ENCODE measurements at regions not wholly inside any gene's neighbourhood (a gene's known extent, or its start where the extent isn't known, plus 50 kb on each side); places are given as distances from the start of the nearest gene placed in this dataset.

DNA sequence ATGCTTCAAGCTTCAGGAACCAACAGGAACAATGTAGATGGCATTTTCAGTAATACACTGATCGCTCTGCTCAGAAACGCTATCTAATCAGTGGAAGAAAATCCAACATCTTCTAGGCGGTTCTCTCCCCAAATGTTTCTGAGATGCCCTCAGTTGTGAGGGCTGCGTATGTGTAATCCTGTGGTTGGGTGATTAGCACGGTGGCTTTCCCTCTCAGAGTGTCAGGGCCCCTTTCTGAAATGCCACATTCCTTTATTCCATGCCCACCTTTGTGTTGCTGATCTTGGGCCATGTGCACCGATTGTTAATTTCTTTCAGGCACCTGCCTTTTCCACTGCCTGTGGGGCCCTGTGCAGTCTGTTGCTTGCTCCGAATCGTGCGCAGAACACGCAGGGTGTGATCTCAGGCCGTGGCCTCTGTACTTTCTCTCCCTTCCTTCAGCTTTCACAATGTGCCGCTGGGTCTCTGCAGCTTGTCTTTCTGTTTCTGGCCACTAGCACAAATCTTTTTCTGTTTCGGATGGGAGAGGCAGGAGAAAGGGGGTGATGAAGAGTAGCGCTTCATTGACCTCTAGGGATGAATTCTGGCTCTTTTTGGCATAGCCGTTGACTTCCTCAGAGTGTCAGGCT, 324.0 kb downstream of the PARP8 start:
- no CpG with 5 or more reads among the region's 15 CpGs for WGBS (ENCODE audit: insufficient coverage, low lambda C conversion rate)
- no peak for DNase-seq
- Histone ChIP-seq H3K4me3 (ENCODE audit: low read length) (no peak overlapping the region), H3K27ac (ENCODE audit: low read length) (no peak overlapping the region), H3K27me3 (ENCODE audit: control insufficient read depth, insufficient read depth, low read length) (no peaks in the 10 kb centered on the region), H3K9me3 (ENCODE audit: control insufficient read depth, low read depth, low read length) (no peaks in the 10 kb centered on the region), H3K4me1 (ENCODE audit: control insufficient read depth, insufficient read depth, low read length) (peaks cover 3% of the 10 kb centered on the region), H3K36me3 (ENCODE audit: control insufficient read depth, insufficient read depth, low read length) (no peaks in the 10 kb centered on the region)

DNA sequence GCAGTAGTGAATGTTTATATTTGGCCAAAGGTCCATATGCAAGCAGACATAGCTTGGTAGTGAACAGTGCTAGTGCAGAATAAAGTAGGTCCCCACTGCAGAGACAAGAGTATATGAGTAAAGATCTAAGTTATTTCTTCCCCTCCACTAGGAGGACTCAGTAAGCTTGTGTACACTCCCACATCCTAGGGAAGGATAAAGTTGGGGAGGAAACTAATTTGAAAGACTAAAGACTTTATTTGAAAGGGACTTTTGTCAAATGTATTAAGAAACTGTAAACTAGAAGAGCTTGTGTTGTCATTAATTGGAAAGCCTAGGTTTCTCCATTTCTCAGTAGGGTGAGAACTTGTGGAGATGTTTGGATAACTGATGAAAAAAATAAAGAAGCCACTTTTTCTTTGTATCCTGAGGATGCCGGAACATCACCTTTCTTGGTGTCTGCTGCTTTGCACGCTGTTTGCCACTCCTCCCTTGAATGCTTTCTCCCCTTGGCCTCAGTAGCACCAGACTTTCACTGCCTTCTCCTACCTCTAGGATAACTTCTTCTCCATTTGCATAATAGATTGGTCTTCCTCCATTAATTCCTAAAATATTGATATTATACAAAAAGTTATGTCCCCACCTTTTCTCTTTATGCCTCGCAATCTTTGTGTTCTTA, 329.0 kb downstream of the PARP8 start:
- no peaks in the 10 kb centered on the region for H3K4me1 ChIP-seq (ENCODE audit: control insufficient read depth, insufficient read depth, low read length)
- no peaks in the 10 kb centered on the region for H3K27me3 ChIP-seq (ENCODE audit: control insufficient read depth, insufficient read depth, low read length)
- no peak overlapping the region for H3K4me3 ChIP-seq (ENCODE audit: low read length)
- no peak for DNase-seq
- WGBS (ENCODE audit: insufficient coverage, low lambda C conversion rate) = no CpG with 5 or more reads among the region's 3 CpGs
- H3K36me3 ChIP-seq (ENCODE audit: control insufficient read depth, insufficient read depth, low read length) = no peaks in the 10 kb centered on the region
- H3K9me3 ChIP-seq (ENCODE audit: control insufficient read depth, low read depth, low read length) = no peaks in the 10 kb centered on the region
- no peak overlapping the region for H3K27ac ChIP-seq (ENCODE audit: low read length)

DNA sequence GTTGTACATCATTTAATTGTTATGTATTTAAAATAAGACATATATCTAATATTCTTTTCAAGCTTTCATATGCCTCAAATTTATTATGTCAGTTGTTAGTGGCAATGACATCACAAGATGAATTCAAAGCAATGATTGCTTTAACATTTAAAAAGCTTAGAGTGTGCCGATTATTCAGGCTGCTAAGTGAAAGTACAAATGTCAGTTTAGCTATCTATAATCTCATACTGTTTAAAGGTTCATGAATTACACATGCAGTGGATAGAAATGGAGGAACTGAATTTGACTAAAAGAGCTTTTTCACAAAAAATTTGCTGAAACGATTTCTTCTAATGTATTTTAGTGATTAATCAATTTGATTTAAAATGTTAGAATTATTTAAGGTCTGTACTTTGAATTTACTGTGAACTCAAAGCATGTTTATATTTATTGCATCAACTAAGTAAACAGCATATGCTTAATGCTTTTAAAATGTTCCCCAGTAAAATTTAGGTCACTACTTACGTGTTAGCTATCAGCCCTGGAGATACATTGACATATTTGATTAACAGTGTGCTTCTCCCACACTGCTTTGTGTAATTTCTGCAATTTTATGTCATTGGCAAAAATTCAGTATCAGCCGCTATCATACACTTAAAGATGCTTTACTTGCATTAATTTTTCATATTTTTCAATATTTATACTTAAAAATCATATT, 334.9 kb downstream of the PARP8 start:
- Histone ChIP-seq H3K9me3 (ENCODE audit: control insufficient read depth, low read depth, low read length) (no peaks in the 10 kb centered on the region), H3K4me3 (ENCODE audit: low read length) (no peak overlapping the region), H3K27me3 (ENCODE audit: control insufficient read depth, insufficient read depth, low read length) (no peaks in the 10 kb centered on the region), H3K36me3 (ENCODE audit: control insufficient read depth, insufficient read depth, low read length) (no peaks in the 10 kb centered on the region), H3K4me1 (ENCODE audit: control insufficient read depth, insufficient read depth, low read length) (no peaks in the 10 kb centered on the region), H3K27ac (ENCODE audit: low read length) (no peak overlapping the region)
- WGBS (ENCODE audit: insufficient coverage, low lambda C conversion rate) = 74% methylated on average over 4 of the region's 4 CpGs
- DNase-seq = no peak

DNA sequence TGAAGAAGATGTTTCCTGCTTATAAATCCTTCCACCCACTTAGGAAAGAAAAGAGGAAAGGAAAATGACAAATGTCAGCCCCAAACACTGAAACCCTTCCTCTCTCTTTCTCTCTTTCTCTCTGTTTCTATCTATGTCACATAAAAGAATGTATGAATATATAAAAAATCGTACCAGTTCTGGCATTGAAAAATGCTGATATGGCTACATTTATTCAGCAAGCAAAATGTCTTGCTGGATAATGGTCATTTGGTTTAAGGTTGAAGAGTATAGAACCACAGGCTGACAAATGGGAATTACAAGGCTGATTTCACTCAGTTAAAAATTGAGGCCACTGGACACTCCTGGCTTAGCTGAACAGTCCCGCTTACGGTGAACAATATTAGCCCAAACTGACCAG, 335.9 kb downstream of the PARP8 start:
- H3K4me3 ChIP-seq (ENCODE audit: low read length) = no peak overlapping the region
- H3K4me1 ChIP-seq (ENCODE audit: control insufficient read depth, insufficient read depth, low read length) = no peaks in the 10 kb centered on the region
- H3K27me3 ChIP-seq (ENCODE audit: control insufficient read depth, insufficient read depth, low read length) = no peaks in the 10 kb centered on the region
- no peaks in the 10 kb centered on the region for H3K9me3 ChIP-seq (ENCODE audit: control insufficient read depth, low read depth, low read length)
- DNase-seq = no peak
- no peak overlapping the region for H3K27ac ChIP-seq (ENCODE audit: low read length)
- H3K36me3 ChIP-seq (ENCODE audit: control insufficient read depth, insufficient read depth, low read length) = no peaks in the 10 kb centered on the region
- 100% methylated on average over 1 of the region's 3 CpGs for WGBS (ENCODE audit: insufficient coverage, low lambda C conversion rate)

DNA sequence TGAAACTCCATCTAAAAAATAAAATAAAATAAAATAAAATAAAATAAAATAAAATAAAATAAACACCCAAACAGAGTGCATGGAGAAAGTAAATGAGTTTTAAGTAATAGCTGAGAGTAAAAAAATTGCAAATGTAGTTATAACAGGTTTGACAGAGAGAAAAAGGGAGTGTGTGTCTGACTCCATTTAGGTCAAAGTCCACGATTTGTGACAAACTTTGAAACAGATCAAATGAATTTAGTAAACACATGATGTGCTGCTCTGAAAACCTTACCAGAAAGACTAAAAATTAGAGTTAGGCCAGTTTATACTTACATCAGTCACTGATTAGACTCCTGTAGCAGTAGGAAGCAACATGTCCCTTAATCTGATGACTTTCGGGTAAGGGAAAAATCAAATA, 346.6 kb downstream of the PARP8 start:
- no peaks in the 10 kb centered on the region for H3K36me3 ChIP-seq (ENCODE audit: control insufficient read depth, insufficient read depth, low read length)
- no CpG with 5 or more reads among the region's 2 CpGs for WGBS (ENCODE audit: insufficient coverage, low lambda C conversion rate)
- DNase-seq = no peak
- no peaks in the 10 kb centered on the region for H3K4me1 ChIP-seq (ENCODE audit: control insufficient read depth, insufficient read depth, low read length)
- H3K9me3 ChIP-seq (ENCODE audit: control insufficient read depth, low read depth, low read length) = no peaks in the 10 kb centered on the region
- H3K27ac ChIP-seq (ENCODE audit: low read length) = no peak overlapping the region
- H3K27me3 ChIP-seq (ENCODE audit: control insufficient read depth, insufficient read depth, low read length) = no peaks in the 10 kb centered on the region
- H3K4me3 ChIP-seq (ENCODE audit: low read length) = no peak overlapping the region

DNA sequence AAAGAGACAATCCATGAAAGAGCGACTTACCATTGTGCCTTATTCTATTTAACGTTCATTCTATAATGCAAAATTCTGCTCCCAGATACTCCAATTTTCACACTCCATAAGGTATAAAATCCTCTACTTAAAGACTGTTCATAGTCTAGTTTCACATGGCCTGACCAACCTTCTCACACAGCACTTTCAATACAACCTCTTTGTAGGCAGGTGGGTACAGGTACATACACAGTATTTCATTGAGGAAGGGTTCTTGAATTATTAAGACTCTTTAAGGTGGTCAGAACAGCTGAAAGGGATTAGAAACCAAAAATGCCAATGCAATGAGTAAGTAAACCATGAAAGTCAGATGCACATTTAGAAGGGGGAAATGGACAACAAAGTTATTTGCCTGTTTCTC, 352.0 kb downstream of the PARP8 start:
- Histone ChIP-seq H3K4me1 (ENCODE audit: control insufficient read depth, insufficient read depth, low read length) (no peaks in the 10 kb centered on the region), H3K36me3 (ENCODE audit: control insufficient read depth, insufficient read depth, low read length) (no peaks in the 10 kb centered on the region), H3K27ac (ENCODE audit: low read length) (no peak overlapping the region), H3K9me3 (ENCODE audit: control insufficient read depth, low read depth, low read length) (no peaks in the 10 kb centered on the region), H3K27me3 (ENCODE audit: control insufficient read depth, insufficient read depth, low read length) (no peaks in the 10 kb centered on the region), H3K4me3 (ENCODE audit: low read length) (no peak overlapping the region)
- WGBS (ENCODE audit: insufficient coverage, low lambda C conversion rate) = no CpG with 5 or more reads among the region's 2 CpGs
- no peak for DNase-seq

DNA sequence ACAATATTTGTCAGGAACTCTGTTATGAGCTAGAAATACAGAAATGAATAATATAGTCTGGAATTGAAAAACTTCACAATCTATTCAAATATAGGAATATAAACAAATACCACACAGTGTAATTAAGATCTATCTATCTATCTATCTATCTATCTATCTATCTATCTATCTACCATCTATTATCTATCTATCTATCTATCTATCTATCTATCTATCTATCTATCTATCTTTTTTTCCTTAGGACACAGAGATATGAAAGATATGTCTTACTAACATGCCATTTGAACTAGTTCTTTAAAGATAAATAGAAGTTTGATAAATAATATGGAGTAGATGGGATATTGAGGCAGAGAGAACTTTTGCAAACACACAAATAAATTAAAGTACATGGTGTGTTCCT, 357.8 kb downstream of the PARP8 start:
- Histone ChIP-seq H3K36me3 (ENCODE audit: control insufficient read depth, insufficient read depth, low read length) (no peaks in the 10 kb centered on the region), H3K27ac (ENCODE audit: low read length) (no peak overlapping the region), H3K9me3 (ENCODE audit: control insufficient read depth, low read depth, low read length) (no peaks in the 10 kb centered on the region), H3K27me3 (ENCODE audit: control insufficient read depth, insufficient read depth, low read length) (no peaks in the 10 kb centered on the region), H3K4me1 (ENCODE audit: control insufficient read depth, insufficient read depth, low read length) (no peaks in the 10 kb centered on the region), H3K4me3 (ENCODE audit: low read length) (no peak overlapping the region)
- DNase-seq = no peak

DNA sequence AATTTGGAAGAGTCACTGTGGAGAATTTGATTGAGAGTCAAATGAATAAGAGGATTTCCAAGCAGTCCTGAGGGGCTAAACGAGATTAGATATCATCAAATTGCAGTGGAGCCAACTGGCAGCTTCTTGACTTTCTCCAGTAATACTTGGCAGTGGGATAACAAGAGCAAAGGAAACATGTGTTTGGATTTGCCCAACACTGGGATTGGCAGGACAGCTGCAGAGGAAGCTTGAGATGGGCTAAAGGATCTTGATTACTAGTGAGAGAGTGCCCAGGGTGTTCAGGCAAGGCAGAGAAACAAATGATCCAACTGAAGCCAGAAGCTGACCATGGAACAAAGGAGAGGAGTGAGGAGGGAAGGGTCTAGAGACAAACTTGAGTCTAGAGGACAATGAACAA, 356.0 kb upstream of the ISL1 start:
- Histone ChIP-seq H3K27me3 (ENCODE audit: control insufficient read depth, insufficient read depth, low read length) (no peaks in the 10 kb centered on the region), H3K4me3 (ENCODE audit: low read length) (no peak overlapping the region), H3K36me3 (ENCODE audit: control insufficient read depth, insufficient read depth, low read length) (no peaks in the 10 kb centered on the region), H3K4me1 (ENCODE audit: control insufficient read depth, insufficient read depth, low read length) (no peaks in the 10 kb centered on the region), H3K9me3 (ENCODE audit: control insufficient read depth, low read depth, low read length) (no peaks in the 10 kb centered on the region), H3K27ac (ENCODE audit: low read length) (no peak overlapping the region)
- WGBS (ENCODE audit: insufficient coverage, low lambda C conversion rate) = no CpG with 5 or more reads among the region's 1 CpG
- no peak for DNase-seq

DNA sequence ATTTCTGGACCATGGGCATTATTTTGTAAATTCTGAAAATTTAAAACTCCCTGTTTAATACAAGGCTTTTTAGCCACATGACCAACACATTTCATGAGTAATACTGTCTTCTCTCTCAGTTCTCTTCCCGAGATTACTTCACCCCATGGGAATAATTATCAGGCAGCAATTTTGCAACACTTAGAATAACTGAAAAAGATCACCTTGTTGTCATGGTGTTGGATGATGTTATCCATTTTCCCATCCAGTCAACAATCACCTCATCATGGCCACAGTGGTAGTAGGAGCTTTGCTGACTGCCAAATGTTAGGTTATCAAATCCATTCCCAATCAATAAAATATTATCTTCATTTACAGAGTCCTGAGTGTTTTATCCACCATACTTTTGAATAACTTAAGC, 354.9 kb upstream of the ISL1 start:
- H3K4me3 ChIP-seq (ENCODE audit: low read length) = no peak overlapping the region
- H3K27ac ChIP-seq (ENCODE audit: low read length) = no peak overlapping the region
- no peak for DNase-seq
- no peaks in the 10 kb centered on the region for H3K27me3 ChIP-seq (ENCODE audit: control insufficient read depth, insufficient read depth, low read length)
- WGBS (ENCODE audit: insufficient coverage, low lambda C conversion rate) = no CpG with 5 or more reads among the region's 1 CpG
- H3K4me1 ChIP-seq (ENCODE audit: control insufficient read depth, insufficient read depth, low read length) = no peaks in the 10 kb centered on the region
- H3K36me3 ChIP-seq (ENCODE audit: control insufficient read depth, insufficient read depth, low read length) = no peaks in the 10 kb centered on the region
- no peaks in the 10 kb centered on the region for H3K9me3 ChIP-seq (ENCODE audit: control insufficient read depth, low read depth, low read length)

DNA sequence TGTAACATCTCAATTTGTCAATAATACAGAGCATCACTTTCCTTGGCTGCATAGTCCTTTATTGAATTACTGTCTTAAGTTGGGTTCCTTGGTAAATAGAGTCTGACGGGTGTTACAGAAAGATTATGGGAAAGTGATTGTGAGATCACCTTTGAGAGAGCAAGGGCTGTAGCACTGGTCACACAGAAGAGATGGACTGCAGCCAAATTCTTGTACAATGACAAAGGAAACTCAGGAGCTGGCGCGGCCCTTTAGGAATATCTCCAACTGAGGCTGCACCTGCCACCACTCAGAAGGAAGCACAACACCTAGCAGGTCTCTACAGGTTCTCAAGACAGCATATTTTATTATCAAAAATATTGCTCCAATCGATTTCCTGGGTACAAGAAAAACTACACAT, 350.0 kb upstream of the ISL1 start:
- Histone ChIP-seq H3K27me3 (ENCODE audit: control insufficient read depth, insufficient read depth, low read length) (no peaks in the 10 kb centered on the region), H3K9me3 (ENCODE audit: control insufficient read depth, low read depth, low read length) (no peaks in the 10 kb centered on the region), H3K4me3 (ENCODE audit: low read length) (no peak overlapping the region), H3K4me1 (ENCODE audit: control insufficient read depth, insufficient read depth, low read length) (no peaks in the 10 kb centered on the region), H3K36me3 (ENCODE audit: control insufficient read depth, insufficient read depth, low read length) (no peaks in the 10 kb centered on the region), H3K27ac (ENCODE audit: low read length) (no peak overlapping the region)
- no peak for DNase-seq
- WGBS (ENCODE audit: insufficient coverage, low lambda C conversion rate) = no CpG with 5 or more reads among the region's 4 CpGs

All from large intestine (tissue), 3 donors.